GM18505 (cell line): ENCODE measurements at regions not wholly inside any gene's neighbourhood (a gene's known extent, or its start where the extent isn't known, plus 50 kb on each side); places are given as distances from the start of the nearest gene placed in this dataset.

Experiments
- ATAC-seq: cut with Tn5 transposase; IDR thresholded peaks from one replicate; pipeline ENCODE4 v1.9.1; 2021; ENCODE audit not compliant: unreplicated experiment
- POLR2A ChIP-seq: IDR thresholded peaks from 4 replicates; pipeline ENCODE4 v1.6.1; 2011; ENCODE audit warnings: borderline replicate concordance; ENCODE audit not compliant: insufficient read depth, insufficient read length; ENCODE audit errors: extremely low read depth

DNA sequence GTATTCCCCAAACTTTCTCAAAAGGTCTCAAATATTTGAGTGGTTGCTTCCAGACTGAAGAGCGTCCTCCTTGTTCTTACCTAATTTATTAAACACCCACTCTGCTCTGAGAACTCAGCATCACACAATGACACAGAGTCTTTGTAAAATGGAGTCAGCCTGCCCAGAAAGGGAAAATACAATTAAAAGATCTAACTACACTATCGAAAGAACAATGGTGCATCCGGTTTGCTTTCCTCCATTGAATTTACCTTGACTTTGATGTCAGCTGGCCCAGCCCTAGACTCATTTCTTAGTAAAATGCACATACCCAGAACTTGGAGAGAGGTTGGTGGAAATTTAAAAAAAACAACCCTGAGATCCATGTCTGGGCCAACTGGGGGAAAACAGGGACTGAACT lies 120.7 kb upstream of the SERP2 start:
- TF ChIP-seq POLR2A, result no peak
- ATAC-seq, result no peak

DNA sequence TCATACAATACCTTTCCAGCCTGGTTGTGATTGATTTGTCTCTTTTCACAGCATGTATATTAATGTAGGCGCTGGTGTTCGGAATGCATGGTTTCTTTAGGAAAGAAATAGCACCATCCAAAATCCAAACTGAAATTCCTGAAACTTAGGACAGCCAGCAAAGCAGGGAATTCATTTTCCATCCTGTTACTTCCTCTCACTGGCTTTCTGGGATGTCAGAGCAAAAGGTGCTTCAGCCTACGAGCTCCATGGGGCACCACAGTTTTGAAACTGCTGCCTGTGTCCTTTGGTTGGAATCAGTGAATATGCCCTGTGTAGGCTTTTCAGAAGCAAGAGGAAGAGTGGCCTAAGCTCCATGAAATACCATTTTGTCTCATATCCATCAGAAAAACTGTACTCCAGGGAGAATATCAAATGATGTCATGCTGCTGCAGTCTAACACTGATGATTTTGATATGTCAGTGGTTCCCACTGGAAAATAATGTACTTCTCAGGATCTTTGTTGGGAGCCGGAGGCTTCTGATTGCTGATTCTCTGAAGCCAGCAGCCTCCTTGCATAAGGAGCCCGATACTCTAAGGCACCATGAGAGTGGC lies 117.8 kb upstream of the SERP2 start:
- TF ChIP-seq POLR2A, result no peak
- no peak for ATAC-seq

DNA sequence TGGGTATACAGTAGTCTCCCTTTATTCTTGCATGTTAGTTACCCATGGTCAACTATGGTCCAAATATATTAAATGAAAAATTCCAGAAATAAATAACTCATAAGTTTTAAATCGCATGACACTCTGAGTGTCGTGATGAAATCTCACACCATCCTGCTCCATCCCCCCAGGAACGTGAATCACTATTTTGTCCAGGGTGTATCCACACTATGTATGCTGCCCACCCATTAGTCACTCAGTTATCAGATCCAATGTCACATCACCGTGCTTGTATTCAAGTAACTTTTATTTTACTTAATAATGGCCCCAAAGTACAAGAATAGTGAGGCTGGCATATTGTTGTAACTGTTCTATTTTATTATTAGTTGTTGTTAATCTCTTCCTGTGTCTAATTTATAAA lies 115.8 kb upstream of the SERP2 start:
- no peak for TF ChIP-seq POLR2A
- no peak for ATAC-seq

DNA sequence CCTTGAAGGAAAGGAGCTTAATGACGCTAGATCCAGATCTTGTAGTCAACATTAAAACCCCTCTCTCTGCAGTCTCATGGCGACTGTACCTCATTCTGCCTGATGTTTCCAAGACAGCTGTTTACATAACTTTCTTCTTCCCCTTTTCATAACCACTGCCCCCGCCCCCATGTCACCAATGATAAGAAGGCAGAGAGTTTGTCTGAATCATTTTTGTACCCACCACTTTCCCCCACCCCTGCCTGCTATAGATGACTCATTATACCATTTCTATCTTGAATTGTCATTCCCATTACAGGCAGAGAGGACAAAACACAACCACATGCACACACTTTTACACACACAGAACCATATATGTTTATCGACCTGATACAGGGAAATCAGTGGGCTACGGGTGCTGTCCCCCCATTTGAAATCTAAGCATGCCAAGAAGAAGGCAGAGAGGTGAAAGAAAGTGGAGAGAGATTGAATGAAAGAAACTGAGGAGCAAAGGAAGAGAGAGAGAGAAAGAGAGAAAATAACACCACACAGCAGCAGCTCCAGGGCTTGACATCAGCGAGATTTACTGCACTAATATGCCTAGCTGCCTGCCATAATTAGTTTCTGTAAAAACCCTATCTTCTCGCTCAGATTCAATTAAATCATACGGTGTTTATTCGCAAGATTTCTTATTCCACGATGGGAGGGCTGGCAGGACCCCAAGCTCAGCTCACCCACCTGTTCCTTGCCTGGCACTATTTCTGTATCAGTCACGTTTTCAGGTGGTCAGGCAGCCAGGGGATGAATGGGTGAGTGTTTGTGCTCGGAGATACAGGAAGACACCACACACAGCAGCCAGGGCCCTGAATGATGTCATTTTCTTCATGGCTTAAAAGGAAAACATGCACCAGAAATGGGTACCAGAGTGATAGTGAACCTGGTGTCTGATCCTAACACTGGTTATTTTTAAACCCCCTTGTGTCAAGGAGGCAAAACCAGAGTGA lies 114.3 kb upstream of the SERP2 start:
- no peak for TF ChIP-seq POLR2A
- peak; percentile 86 for ATAC-seq

DNA sequence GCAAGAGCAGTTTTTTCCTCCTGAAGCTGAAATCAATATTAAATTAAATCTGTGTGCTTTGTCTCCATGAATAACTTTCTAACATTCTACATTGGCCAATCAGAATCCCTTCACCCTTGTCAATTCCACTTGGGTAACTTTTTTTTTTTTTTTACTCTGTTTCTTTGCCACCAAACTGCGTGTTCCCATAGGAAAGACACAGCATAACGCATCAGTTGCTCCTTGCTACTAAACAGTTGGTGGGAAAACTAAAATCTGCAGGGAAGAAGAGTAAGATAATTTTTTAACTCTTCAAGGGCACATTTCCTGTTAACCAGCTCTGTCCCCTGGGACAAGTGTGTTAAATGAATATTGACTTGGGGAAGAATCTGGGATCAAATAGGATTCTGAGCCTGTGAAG lies 113.3 kb upstream of the SERP2 start:
- ATAC-seq, result no peak
- no peak for TF ChIP-seq POLR2A

DNA sequence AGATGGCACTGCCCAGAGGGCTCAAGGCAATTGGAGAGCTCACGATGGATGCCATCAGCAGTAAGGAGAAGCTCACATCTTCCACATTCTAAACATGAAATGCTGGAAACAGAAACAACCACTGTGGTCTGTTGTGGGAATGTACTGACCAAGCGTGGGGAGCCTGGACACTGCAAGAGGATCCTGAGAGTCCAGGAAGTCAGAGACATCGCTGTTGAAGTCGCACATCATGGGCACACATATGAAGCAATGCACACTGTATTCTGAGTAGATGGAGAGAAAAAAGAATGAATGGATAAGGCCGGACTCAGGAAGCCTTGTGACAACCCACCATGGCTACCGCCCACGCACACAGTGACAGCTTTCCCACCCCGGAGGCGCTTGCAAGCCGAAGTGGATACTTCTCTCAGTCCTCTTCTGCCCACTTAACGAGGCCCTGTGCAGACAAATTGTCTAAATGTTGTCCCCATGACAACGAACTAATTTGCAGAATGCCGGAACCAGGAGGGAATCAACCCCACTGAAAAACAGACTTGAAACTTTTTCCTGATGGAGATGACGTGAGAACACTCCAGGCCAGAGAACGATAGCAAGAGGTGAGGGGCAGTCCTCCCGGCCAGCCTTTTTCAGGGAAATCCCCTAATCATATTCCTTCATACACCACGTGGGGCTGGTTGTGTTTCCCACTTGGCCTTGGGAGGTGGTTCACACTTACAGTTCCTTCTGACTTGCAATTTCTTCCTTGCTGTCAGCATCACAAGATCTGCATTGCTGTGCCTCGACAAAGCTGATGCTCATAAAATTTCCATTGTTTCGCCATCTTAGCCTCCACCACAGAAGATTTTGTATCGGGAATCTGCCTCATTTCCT lies 109.6 kb upstream of the SERP2 start:
- no peak for TF ChIP-seq POLR2A
- ATAC-seq, result no peak

DNA sequence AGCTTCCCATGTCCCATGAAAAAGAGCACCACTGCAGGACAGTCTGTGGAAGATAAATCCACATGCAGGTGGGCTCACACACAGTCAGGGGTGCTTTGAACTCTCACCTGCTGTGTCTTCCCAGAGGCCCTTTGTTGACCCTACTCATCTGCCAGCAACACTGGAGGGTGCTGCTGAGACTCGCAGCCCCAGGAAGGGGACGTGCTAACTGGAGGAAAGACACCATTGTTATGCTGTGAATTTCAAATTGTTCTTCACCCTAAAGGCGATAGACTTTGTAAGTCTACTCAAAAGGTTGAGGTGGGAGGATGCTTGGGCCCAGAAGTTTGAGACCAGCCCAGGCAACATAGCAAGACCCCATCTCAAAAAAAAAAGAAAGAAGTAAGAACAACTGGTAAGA lies 107.3 kb upstream of the SERP2 start:
- ATAC-seq, result no peak
- no peak for TF ChIP-seq POLR2A

DNA sequence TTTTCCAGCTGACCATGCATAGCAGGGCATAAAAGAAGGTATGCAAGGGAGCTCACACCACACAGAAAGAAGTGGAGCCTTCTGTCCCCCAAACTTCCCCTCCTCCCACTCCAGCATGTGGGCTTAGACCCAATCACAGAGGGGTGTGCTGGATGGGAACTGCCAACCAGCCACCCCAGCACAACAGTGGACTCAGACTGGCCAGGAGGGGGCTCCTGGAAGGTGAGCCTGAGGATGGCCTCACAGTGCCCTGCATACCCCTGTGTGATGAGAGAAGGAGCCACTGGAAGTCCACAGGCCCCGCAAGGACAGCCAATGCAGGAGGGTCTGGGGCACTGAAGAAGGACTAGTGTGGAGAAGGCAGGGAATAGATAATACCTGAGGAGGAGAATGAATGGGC lies 106.9 kb upstream of the SERP2 start:
- TF ChIP-seq POLR2A, result no peak
- ATAC-seq, result no peak

DNA sequence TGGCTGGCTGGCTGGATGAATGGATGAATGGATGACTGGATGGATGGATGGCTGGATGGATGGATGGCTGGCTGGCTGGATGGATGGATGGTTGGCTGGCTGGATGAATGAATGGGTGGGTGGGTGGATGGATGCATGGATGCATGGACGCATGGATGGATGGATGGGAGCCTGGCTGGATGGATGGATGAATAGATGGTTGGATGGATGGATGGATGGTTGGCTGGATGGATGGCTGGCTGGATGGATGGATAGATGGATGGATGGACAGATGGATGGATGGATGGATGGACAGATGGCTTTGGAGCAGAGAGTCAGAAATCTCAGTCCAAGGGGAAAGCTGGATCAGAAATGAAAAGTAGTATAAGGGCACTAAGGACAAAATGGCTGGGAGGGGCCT lies 106.4 kb upstream of the SERP2 start:
- TF ChIP-seq POLR2A, result no peak
- no peak for ATAC-seq

DNA sequence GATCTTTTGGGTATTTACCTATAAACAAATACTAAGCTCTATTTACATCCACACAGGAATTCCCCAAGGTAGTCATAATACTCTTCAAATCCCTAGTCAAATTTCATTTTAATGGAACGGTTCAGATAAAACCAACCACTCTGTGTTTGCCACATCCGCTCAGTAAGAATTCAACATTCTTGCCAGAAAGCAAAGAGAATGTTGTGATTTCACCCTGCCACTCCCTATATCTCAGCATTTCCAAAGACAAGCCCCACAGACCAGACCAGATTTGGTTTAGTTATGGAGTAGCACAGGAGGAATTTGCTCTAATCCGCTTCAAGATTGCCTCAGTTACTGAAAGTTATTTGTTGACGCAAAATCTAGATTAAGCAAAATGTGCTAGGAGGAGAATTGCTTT lies 105.6 kb upstream of the SERP2 start:
- no peak for TF ChIP-seq POLR2A
- no peak for ATAC-seq

DNA sequence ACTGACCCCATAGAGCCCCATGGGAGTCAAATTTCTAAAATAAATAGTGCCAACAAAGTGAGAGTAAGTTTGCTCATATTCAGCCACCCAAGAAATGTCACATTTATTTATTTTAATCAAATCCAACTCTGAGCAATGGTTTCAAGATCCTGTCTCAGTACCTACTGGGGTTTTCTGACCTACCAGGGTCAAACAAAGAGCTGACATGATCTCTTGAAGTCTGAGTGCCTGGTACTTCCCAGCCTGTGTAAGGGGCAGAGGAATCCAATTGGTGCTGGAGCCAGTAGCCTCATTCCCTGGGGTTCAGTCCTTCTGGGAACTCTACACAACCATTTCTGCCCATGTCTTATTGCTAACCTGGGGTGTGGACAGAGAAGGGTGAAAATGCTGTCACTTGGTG lies 104.6 kb upstream of the SERP2 start:
- ATAC-seq, result no peak
- TF ChIP-seq POLR2A, result no peak

DNA sequence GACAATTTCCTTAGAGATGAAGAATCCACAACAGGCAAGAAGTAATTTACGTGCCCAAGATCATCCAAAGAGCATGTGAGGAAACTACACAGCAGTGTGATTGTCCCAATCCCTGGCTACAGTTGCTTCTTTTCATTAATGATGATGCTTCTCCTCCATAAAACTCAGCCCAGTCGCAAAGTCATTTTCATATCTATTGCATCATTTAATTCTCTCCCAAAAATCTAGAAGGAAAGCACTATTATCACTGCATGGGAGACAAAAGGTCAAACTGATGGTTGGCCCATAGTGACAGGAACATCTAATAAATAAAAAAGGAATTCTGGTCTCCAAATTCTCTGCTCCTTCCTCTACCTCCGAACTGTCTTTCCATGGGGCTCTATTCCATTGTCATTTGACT lies 103.5 kb upstream of the SERP2 start:
- TF ChIP-seq POLR2A, result no peak
- no peak for ATAC-seq

DNA sequence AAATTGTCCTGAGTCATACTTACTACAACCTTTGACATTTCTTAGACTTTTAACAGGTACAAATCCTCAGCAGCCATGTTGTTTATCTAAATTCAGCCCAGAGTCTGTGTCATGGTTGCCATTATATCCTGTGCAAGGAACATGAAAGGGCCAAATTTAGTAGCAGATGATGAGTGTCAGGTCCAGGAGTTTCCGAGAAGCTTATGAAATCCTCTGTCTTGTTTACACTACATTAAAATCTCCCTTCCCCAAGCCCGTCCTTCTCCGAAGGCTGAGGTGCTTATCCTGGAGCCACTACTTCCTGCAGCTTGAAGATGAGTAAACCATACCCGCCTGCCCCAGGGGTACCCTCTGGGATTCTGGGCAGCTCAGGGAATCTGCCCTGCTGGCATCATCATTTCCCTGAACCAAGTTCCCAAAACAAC lies 102.6 kb upstream of the SERP2 start:
- ATAC-seq, result no peak
- no peak for TF ChIP-seq POLR2A
